ENCODE measurements at regions not wholly inside any gene's neighbourhood (a gene's known extent, or its start where the extent isn't known, plus 50 kb on each side); places are given as distances from the start of the nearest gene placed in this dataset.

DNA sequence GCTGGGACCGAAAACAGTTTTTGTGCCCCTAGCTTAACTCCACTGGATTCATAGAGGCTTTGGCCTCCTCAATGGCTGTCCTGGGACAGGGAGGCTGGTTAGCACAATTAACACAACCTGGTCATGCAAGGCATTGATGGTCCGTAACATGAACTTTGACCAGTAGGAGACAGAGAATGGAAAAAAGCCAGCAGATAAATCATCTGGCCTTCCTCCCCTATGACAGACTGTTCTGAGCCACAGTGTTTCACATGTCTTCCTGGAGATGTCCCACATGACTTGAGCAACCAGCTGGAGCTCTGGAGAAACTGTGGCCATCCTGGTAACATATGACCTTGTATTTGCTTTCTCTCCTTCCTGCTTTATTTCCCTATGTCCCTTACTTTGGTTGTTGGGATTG, 244.2 kb downstream of the UQCRFS1 start:
- TF ChIP-seq, protein P1, sequence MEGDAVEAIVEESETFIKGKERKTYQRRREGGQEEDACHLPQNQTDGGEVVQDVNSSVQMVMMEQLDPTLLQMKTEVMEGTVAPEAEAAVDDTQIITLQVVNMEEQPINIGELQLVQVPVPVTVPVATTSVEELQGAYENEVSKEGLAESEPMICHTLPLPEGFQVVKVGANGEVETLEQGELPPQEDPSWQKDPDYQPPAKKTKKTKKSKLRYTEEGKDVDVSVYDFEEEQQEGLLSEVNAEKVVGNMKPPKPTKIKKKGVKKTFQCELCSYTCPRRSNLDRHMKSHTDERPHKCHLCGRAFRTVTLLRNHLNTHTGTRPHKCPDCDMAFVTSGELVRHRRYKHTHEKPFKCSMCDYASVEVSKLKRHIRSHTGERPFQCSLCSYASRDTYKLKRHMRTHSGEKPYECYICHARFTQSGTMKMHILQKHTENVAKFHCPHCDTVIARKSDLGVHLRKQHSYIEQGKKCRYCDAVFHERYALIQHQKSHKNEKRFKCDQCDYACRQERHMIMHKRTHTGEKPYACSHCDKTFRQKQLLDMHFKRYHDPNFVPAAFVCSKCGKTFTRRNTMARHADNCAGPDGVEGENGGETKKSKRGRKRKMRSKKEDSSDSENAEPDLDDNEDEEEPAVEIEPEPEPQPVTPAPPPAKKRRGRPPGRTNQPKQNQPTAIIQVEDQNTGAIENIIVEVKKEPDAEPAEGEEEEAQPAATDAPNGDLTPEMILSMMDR (IDR thresholded peaks at IDR 0.05; ENCODE audit: low read depth, low read length): no peak
- no peak for DNase-seq (ENCODE audit: extremely low read depth, low read depth)

DNA sequence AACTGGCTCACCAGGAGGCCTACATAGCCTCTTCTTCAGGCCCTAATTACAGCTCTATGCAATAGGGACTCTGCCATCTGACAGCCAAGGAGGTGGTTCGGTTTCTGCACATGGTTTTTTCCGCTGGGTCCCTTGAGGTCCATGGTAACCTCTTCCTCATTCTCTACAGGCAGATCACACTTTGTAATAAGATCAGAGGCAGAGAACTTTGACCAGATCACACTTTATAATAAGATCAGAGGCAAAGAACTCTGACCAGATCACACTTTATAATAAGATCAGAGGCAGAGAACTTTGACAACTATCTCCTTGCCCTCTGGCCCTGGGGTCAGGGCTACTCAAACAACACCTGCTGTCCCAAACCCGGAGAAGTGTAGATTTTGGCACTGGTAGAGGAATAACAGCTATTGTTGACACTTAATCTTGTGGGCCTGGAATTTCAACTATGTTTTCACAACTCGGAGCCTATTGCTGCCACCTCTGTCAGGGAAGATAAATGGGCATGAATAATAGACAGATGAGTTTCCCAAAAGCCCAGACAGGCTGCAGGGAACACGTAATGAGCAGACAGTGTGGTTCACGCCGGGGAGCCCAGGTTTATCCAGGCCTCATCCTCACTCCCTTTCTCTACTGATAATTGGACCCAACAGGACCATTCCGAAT, 246.1 kb downstream of the UQCRFS1 start:
- TF ChIP-seq, protein P1 (IDR thresholded peaks at IDR 0.05; ENCODE audit: low read depth, low read length): no peak
- DNase-seq (ENCODE audit: extremely low read depth, low read depth): no peak

DNA sequence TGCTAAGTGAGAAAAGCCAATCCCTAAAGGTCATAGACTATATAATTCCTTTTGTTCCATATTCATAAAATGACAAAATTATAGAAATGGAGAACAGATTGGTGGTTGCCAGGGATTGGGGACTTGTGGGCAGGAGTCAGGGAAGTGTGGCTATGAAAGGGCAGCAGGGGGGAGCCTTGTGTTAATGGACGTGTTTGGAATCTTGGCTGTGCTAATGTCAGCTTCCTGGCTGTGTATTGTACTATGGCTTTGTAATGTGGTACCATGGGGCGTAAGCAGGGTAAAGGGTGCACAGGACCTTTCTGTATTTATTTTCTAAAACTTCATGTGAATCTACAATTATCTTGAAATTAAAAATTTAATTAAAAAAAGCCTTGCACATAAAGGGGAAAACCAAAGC, 248.5 kb downstream of the UQCRFS1 start:
- DNase-seq (ENCODE audit: extremely low read depth, low read depth): no peak
- TF ChIP-seq, protein P1 (IDR thresholded peaks at IDR 0.05; ENCODE audit: low read depth, low read length): no peak

DNA sequence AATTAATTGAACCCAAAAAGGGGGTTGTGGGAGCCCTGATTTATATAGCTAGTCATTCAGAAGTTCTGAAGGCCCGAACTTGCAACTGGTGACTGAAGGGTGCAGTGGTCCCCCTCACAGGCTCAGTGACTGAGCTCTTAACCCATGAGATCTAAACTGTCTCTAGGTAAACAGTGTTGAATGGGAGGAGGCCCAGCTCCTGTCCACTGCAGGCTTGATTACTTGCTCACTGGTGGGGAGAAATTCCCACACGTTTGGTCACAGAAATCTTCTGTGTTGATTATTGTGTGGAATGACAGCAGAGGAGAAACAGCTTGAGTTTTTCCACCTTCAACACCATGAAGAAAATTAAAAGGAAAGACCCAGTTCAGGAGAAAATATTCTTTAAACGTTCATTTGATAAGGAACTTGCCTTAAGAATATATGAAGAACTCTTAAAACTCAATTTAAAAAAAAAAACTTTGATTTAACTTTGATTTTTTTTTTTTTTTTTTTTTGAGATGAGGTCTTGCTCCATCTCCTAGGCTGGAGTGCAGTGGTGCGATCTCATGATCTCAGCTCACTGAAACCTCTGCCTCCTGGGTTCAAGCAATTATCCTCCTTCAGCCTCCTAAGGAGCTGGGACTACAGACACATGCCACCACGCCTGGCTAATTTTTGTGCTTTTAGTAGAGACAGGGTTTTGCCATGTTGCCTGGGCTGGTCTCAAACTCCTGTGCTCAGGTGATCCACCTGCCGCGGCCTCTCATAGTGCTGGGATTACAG, 249.3 kb downstream of the UQCRFS1 start:
- DNase-seq (ENCODE audit: extremely low read depth, low read depth): no peak
- TF ChIP-seq, protein P1 (IDR thresholded peaks at IDR 0.05; ENCODE audit: low read depth, low read length): no peak

DNA sequence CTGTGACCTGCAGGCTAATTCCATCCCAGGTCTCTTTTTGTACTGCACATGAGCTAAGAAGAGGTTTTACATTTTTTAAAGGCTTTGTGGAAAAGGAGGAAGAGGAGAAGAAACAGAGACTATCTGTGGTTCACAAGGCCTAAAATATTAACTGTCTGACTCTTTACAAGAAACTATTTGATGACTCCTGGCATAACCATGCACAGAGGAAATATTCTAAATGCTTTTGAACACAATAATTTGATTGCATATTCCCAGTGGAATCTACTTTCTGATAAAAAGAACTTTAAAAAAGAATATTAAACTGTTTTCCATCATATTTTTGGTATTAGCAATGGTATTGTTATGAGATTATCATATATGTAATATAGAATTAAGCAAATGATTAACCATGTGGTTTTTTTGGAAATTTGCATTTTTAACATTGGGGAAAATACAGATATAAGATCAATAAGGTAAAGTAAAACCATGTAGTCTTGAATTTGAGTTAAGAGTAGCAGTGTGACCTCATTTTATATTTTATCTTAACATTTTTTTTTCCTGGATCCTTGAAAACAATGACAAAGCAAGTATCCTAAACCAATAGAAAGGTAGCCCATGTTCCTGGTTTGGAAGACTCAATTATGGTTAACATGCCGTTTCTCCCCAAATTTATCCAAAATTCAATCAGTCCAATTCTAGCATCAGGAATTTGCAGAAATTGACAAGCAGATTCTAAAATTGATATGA, 251.0 kb downstream of the UQCRFS1 start:
- TF ChIP-seq, protein P1 (IDR thresholded peaks at IDR 0.05; ENCODE audit: low read depth, low read length): no peak
- DNase-seq (ENCODE audit: extremely low read depth, low read depth): peak; percentile 5

DNA sequence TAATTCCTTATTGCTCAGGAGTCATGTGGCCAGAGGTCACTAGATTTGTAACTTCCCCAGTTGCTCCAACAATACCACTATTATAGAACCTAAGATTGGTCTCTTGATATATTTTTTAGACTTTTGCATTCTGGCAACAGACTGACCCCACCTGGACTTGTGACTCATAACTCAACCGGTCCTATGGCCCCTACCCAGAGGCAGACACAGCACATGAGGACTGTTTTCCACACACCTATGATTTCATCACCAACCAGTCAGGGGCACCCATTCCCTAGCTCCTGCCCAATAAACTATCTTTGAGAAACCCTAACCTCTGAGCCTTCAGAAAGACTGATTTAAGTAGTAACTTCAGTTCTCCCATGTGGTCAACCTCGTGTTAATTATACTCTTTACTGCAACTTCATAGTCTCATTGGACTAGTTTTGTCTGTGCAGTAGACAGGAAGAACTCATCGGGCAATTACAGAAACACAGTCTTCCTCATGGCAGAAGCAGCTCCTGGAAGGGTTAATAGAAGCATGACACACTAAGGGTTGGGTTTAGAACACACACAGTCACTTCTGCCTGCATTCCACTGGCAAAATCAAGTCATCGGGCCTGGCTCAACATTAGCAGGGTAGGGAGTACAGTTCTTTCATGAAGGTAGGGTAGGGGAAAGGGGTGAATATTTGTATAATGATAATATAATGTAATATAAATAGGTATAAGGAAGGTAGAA, 251.8 kb downstream of the UQCRFS1 start:
- DNase-seq (ENCODE audit: extremely low read depth, low read depth): no peak
- TF ChIP-seq, protein P1 (IDR thresholded peaks at IDR 0.05; ENCODE audit: low read depth, low read length): no peak

All from AG09319 (cell line).